HEK293 (cell line): ENCODE measurements at regions not wholly inside any gene's neighbourhood (a gene's known extent, or its start where the extent isn't known, plus 50 kb on each side); places are given as distances from the start of the nearest gene placed in this dataset.

Experiments used
- BCL11A ChIP-seq: fragments of 450-650 bp; formaldehyde crosslinking; IDR thresholded peaks from 2 replicates; pipeline ENCODE4 v1.5.1; 2016; ENCODE audit warnings: low read depth, missing biosample characterization, missing genetic modification characterization
- CTCF ChIP-seq: fragments of 450-650 bp; formaldehyde crosslinking; IDR thresholded peaks from 2 replicates; pipeline ENCODE4 v1.5.1; 2016; ENCODE audit warnings: missing biosample characterization, missing genetic modification characterization
- ELK4 ChIP-seq: IDR thresholded peaks from 2 replicates; pipeline ENCODE4 v1.6.1; 2011; ENCODE audit warnings: mild to moderate bottlenecking, low read depth, low read length, borderline replicate concordance
- TSHZ1 ChIP-seq: fragments of 450-650 bp; formaldehyde crosslinking; IDR thresholded peaks from 2 replicates; pipeline ENCODE4 v1.5.1; 2016; ENCODE audit warnings: missing biosample characterization, missing genetic modification characterization, borderline replicate concordance
- ZNF354C ChIP-seq: fragments of 450-650 bp; formaldehyde crosslinking; IDR thresholded peaks from 2 replicates; pipeline ENCODE4 v1.5.1; 2016; ENCODE audit warnings: missing biosample characterization, missing genetic modification characterization, low read depth, borderline replicate concordance
- ZNF514 ChIP-seq: fragments of 450-650 bp; formaldehyde crosslinking; IDR thresholded peaks from 2 replicates; pipeline ENCODE4 v1.5.1; 2016; ENCODE audit warnings: missing biosample characterization, missing genetic modification characterization
- ZNF610 ChIP-seq: fragments of 450-650 bp; formaldehyde crosslinking; IDR thresholded peaks from 2 replicates; pipeline ENCODE4 v1.5.1; 2016; ENCODE audit warnings: missing biosample characterization, missing genetic modification characterization, borderline replicate concordance

GRCh38 chr3:104536715-104537114, 830.0 kb upstream of the ALCAM start:
- TF ChIP-seq CTCF (tag by site-specific recombination) (no peak), BCL11A (no peak), ZNF514 (tag by site-specific recombination) (no peak), ELK4 (no peak), ZNF354C (tag by site-specific recombination) (no peak), ZNF610 (tag by site-specific recombination) (no peak), TSHZ1 (tag by site-specific recombination) (no peak)
